ENCODE measurements at regions not wholly inside any gene's neighbourhood (a gene's known extent, or its start where the extent isn't known, plus 50 kb on each side); places are given as distances from the start of the nearest gene placed in this dataset.

DNA sequence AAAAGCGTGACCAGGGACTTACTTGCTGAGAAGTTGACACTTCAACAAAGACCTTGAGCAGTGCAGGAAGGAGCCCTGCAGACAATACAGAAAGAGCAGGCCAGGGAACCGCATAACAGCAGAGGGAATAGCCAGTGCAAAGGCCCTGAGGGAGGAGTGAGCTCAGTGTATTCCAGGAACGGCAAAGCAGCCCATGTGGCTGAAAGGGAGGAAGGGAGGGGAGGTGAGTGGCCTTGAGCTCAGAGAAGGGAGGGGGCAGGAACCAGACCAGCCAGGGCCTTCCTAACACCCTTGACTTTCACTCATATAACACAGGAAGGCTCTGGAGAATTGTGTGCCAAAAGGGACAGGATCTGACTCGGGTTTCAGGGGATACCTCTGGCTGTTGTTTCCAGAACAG lies 112.2 kb downstream of the BCOR start:
- no peak for DNase-seq

DNA sequence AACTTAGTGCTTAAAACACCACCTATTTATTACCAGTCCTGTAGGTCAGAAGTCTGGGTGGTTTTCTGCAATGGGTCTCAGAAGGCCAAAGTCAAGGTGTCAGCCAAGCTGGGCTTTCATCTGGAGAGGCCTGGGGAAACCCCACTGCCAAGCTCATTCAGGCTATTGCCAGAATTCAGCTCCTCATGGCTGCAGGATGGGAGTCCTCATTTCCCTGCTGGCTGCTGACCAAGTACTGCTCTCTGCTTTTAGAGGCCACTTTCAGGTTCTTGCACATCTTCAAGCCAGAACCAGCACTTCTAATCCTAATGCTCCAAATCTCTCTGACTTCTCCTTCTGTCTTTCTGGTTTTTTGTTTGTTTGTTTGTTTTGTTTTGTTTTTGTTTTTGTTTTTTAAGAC lies 109.3 kb downstream of the BCOR start:
- Histone ChIP-seq H4K20me1 (ENCODE audit: insufficient read depth) (no peaks in the 10 kb centered on the region), H3K9ac (no peak overlapping the region), H3K4me3 (no peak overlapping the region), H3F3A (ENCODE audit: insufficient read depth) (no peaks in the 10 kb centered on the region), H3K36me3 (ENCODE audit: low read depth) (no peaks in the 10 kb centered on the region), H3K27ac (no peak overlapping the region), H2AFZ (no peak overlapping the region), H3K9me3 (ENCODE audit: low read depth) (no peaks in the 10 kb centered on the region), H3K4me1 (ENCODE audit: insufficient read depth) (no peaks in the 10 kb centered on the region), H3K9me2 (ENCODE audit: insufficient read depth) (no peaks in the 10 kb centered on the region), H3K4me2 (ENCODE audit: unreplicated experiment) (no peak overlapping the region), H3K27me3 (replicated peaks; ENCODE audit: insufficient read depth) (no peaks in the 10 kb centered on the region), H3K79me2 (ENCODE audit: insufficient read depth) (no peaks in the 10 kb centered on the region)
- TF ChIP-seq EZH2 (IDR thresholded peaks at IDR 0.05; ENCODE audit: insufficient read depth, poor library complexity, severe bottlenecking) (no peak), EZH2phosphoT487 (IDR thresholded peaks at IDR 0.05; ENCODE audit: insufficient read depth, low read depth) (no peak)
- DNase-seq: no peak
- in situ Hi-C loops (cut with MboI): no loop called here

More for the DNA sequence above, 112.2 kb downstream of the BCOR start:
- H3K4me2 ChIP-seq (ENCODE audit: unreplicated experiment): no peak overlapping the region
- H3K27me3 ChIP-seq (replicated peaks; ENCODE audit: insufficient read depth): no peaks in the 10 kb centered on the region
- no peaks in the 10 kb centered on the region for H3K4me1 ChIP-seq (ENCODE audit: insufficient read depth)
- no peak overlapping the region for H2AFZ ChIP-seq
- H3K36me3 ChIP-seq (ENCODE audit: low read depth): no peaks in the 10 kb centered on the region
- no peaks in the 10 kb centered on the region for H3F3A ChIP-seq (ENCODE audit: insufficient read depth)
- TF ChIP-seq EZH2 (IDR thresholded peaks at IDR 0.05; ENCODE audit: insufficient read depth, poor library complexity, severe bottlenecking): no peak
- no peak for TF ChIP-seq EZH2phosphoT487 (IDR thresholded peaks at IDR 0.05; ENCODE audit: insufficient read depth, low read depth)
- H3K9ac ChIP-seq: no peak overlapping the region
- H3K9me2 ChIP-seq (ENCODE audit: insufficient read depth): no peaks in the 10 kb centered on the region
- 56 to 60% methylated on average over 3 to 4 of the region's 4 CpGs for WGBS, 2 experiments (ENCODE audit: low coverage in 1 of 2, low lambda C conversion rate in 2 of 2, missing lambda C conversion rate in 2 of 2)
- in situ Hi-C loops (cut with MboI): no loop called here
- H3K79me2 ChIP-seq (ENCODE audit: insufficient read depth): no peaks in the 10 kb centered on the region
- H3K27ac ChIP-seq: no peak overlapping the region
- H3K9me3 ChIP-seq (ENCODE audit: low read depth): no peaks in the 10 kb centered on the region
- H3K4me3 ChIP-seq: no peak overlapping the region
- no peaks in the 10 kb centered on the region for H4K20me1 ChIP-seq (ENCODE audit: insufficient read depth)

DNA sequence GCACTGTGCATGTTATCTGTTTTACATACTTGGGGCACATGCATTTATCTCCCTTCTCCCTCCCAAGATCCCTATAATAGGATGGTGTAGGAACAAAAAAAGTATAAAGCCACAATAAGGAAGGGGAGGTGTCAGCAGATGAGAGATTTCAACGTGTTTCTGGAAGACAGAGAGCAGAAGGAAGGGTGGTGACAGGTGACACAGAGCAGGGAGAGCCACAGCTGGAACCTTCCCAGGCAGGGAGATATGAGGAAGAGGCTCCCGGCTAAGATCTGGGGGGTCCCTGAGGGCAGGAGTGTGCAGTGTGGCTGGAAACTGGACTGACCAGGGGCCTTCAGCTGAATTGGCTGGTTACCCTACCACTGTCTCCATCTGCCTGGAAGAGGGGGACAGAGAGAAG lies 107.4 kb downstream of the BCOR start:
- no peak overlapping the region for H3K4me3 ChIP-seq
- H3K36me3 ChIP-seq (ENCODE audit: low read depth): no peaks in the 10 kb centered on the region
- DNase-seq: no peak
- no peak overlapping the region for H2AFZ ChIP-seq
- no peak overlapping the region for H3K4me2 ChIP-seq (ENCODE audit: unreplicated experiment)
- no peak overlapping the region for H3K27ac ChIP-seq
- H4K20me1 ChIP-seq (ENCODE audit: insufficient read depth): no peaks in the 10 kb centered on the region
- TF ChIP-seq EZH2 (IDR thresholded peaks at IDR 0.05; ENCODE audit: insufficient read depth, poor library complexity, severe bottlenecking): no peak
- no peak for TF ChIP-seq EZH2phosphoT487 (IDR thresholded peaks at IDR 0.05; ENCODE audit: insufficient read depth, low read depth)
- H3K4me1 ChIP-seq (ENCODE audit: insufficient read depth): no peaks in the 10 kb centered on the region
- no peaks in the 10 kb centered on the region for H3K27me3 ChIP-seq (replicated peaks; ENCODE audit: insufficient read depth)
- no peak overlapping the region for H3K9ac ChIP-seq
- in situ Hi-C loops (cut with MboI): no loop called here
- H3K9me2 ChIP-seq (ENCODE audit: insufficient read depth): no peaks in the 10 kb centered on the region
- no peaks in the 10 kb centered on the region for H3F3A ChIP-seq (ENCODE audit: insufficient read depth)
- H3K9me3 ChIP-seq (ENCODE audit: low read depth): no peaks in the 10 kb centered on the region
- H3K79me2 ChIP-seq (ENCODE audit: insufficient read depth): no peaks in the 10 kb centered on the region
- 26 to 43% methylated on average over 1 to 2 of the region's 2 CpGs for WGBS, 2 experiments (ENCODE audit: low coverage in 1 of 2, low lambda C conversion rate in 2 of 2, missing lambda C conversion rate in 2 of 2)

DNA sequence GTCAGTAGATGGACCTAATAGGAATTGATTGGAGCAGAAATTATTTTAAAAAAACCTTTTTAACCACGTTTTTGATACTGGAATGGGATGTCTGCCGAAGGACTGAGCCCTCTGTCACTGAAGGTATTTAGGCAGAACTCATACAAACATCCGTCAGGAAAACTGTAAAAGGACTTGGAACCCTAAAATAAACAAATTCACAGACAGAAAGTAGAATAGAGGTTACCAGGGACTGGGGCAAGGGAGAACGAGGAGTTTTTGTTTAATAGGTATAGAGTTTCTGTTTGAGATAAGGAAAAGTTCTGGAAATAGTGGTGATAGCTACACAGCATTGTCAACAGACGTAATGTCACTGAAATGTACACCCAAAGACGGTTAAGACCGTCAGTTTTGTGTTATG lies 105.5 kb downstream of the BCOR start:
- Histone ChIP-seq H3K27ac (no peak overlapping the region), H2AFZ (no peak overlapping the region), H4K20me1 (ENCODE audit: insufficient read depth) (no peaks in the 10 kb centered on the region), H3K9me3 (ENCODE audit: low read depth) (no peaks in the 10 kb centered on the region), H3K9ac (no peak overlapping the region), H3K4me1 (ENCODE audit: insufficient read depth) (no peaks in the 10 kb centered on the region), H3K9me2 (ENCODE audit: insufficient read depth) (no peaks in the 10 kb centered on the region), H3K36me3 (ENCODE audit: low read depth) (no peaks in the 10 kb centered on the region), H3K79me2 (ENCODE audit: insufficient read depth) (no peaks in the 10 kb centered on the region), H3K4me2 (ENCODE audit: unreplicated experiment) (no peak overlapping the region), H3K4me3 (no peak overlapping the region), H3K27me3 (replicated peaks; ENCODE audit: insufficient read depth) (no peaks in the 10 kb centered on the region), H3F3A (ENCODE audit: insufficient read depth) (no peaks in the 10 kb centered on the region)
- in situ Hi-C loops (cut with MboI): no loop called here
- TF ChIP-seq EZH2phosphoT487 (IDR thresholded peaks at IDR 0.05; ENCODE audit: insufficient read depth, low read depth): no peak
- TF ChIP-seq EZH2 (IDR thresholded peaks at IDR 0.05; ENCODE audit: insufficient read depth, poor library complexity, severe bottlenecking): no peak
- 75 to 82% methylated on average over 7 of the region's 7 CpGs for WGBS, 2 experiments (ENCODE audit: low coverage in 1 of 2, low lambda C conversion rate in 2 of 2, missing lambda C conversion rate in 2 of 2)
- DNase-seq: no peak

DNA sequence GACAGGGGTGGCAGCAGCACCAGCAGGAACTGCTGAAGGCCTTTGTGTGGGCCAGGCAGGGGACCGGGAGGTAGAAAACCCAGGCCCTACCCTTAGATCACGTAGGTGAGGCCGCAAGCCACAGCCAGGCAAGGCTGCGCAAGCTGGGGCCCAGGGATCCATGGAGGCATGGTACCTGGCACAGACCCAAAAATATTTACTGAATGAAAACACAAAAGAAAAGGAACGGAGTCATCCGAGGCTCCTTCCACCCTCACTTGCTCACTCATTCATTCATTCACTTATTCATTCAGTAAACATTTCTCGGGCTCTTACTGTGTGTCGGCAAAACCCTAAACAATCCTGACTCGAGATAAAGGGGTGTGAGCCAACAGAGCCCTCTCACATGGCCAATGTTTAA lies 102.3 kb downstream of the BCOR start:
- H3K4me2 ChIP-seq (ENCODE audit: unreplicated experiment): no peak overlapping the region
- 91 to 93% methylated on average over 8 to 9 of the region's 9 CpGs for WGBS, 2 experiments (ENCODE audit: low coverage in 1 of 2, low lambda C conversion rate in 2 of 2, missing lambda C conversion rate in 2 of 2)
- no peaks in the 10 kb centered on the region for H3K9me3 ChIP-seq (ENCODE audit: low read depth)
- no peaks in the 10 kb centered on the region for H3K79me2 ChIP-seq (ENCODE audit: insufficient read depth)
- TF ChIP-seq EZH2 (IDR thresholded peaks at IDR 0.05; ENCODE audit: insufficient read depth, poor library complexity, severe bottlenecking): no peak
- no peak overlapping the region for H3K27ac ChIP-seq
- no peaks in the 10 kb centered on the region for H4K20me1 ChIP-seq (ENCODE audit: insufficient read depth)
- no peak for DNase-seq
- H3K4me3 ChIP-seq: no peak overlapping the region
- H3K9me2 ChIP-seq (ENCODE audit: insufficient read depth): no peaks in the 10 kb centered on the region
- no peaks in the 10 kb centered on the region for H3K36me3 ChIP-seq (ENCODE audit: low read depth)
- H3F3A ChIP-seq (ENCODE audit: insufficient read depth): no peaks in the 10 kb centered on the region
- in situ Hi-C loops (cut with MboI): no loop called here
- H3K4me1 ChIP-seq (ENCODE audit: insufficient read depth): no peaks in the 10 kb centered on the region
- H3K9ac ChIP-seq: no peak overlapping the region
- H2AFZ ChIP-seq: no peak overlapping the region
- no peaks in the 10 kb centered on the region for H3K27me3 ChIP-seq (replicated peaks; ENCODE audit: insufficient read depth)
